ENCODE measurements at regions not wholly inside any gene's neighbourhood (a gene's known extent, or its start where the extent isn't known, plus 50 kb on each side); places are given as distances from the start of the nearest gene placed in this dataset.

GRCh38 chr6:22747571-22747970, 178.2 kb downstream of the HDGFL1 start:
- no peaks in the 10 kb centered on the region for H3K9me1 ChIP-seq (replicated peaks; ENCODE audit: control insufficient read depth, extremely low read depth, insufficient read depth, low read length)
- no peak overlapping the region for H3K27ac ChIP-seq (ENCODE audit: insufficient read depth, low read depth, low read length)
- H2AFZ ChIP-seq (ENCODE audit: low read depth, low read length), result no peak overlapping the region
- no peak overlapping the region for H3K4me3 ChIP-seq (replicated peaks in 1 of 3; ENCODE audit: insufficient read depth in 1 of 3, low read depth in 1 of 3, low read length in 3 of 3)
- no peaks in the 10 kb centered on the region for H3K4me1 ChIP-seq (ENCODE audit: control insufficient read depth, extremely low read depth, insufficient read depth, low read length)
- TF ChIP-seq EZH2 (IDR thresholded peaks at IDR 0.05; ENCODE audit: borderline replicate concordance, low read depth, low read length, severe bottlenecking) (no peak), GATA2 (IDR thresholded peaks at IDR 0.05; ENCODE audit: insufficient read depth, insufficient read length, low read depth, low read length) (no peak), FOS (IDR thresholded peaks at IDR 0.05; ENCODE audit: borderline replicate concordance, insufficient read depth, low read length) (no peak), MYC (IDR thresholded peaks at IDR 0.05; ENCODE audit: low read depth, low read length) (no peak), POLR2A (IDR thresholded peaks at IDR 0.05; ENCODE audit: low read depth, low read length) (no peak), CTCF (IDR thresholded peaks at IDR 0.05; ENCODE audit: extremely low read depth in 1 of 2, insufficient read depth in 1 of 2, low read depth in 1 of 2, low read length in 2 of 2) (no peak), POLR2AphosphoS5 (IDR thresholded peaks at IDR 0.05; ENCODE audit: insufficient read depth, low read depth, low read length) (no peak), JUN (IDR thresholded peaks at IDR 0.05; ENCODE audit: borderline replicate concordance, insufficient read depth, insufficient read length, low read depth) (no peak)
- TF ChIP-seq, protein P1, sequence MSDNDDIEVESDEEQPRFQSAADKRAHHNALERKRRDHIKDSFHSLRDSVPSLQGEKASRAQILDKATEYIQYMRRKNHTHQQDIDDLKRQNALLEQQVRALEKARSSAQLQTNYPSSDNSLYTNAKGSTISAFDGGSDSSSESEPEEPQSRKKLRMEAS (IDR thresholded peaks at IDR 0.05; ENCODE audit: insufficient read depth, insufficient read length), result no peak
- H3K9me3 ChIP-seq (replicated peaks; ENCODE audit: control insufficient read depth, insufficient read depth, low read length), result no peaks in the 10 kb centered on the region
- BruUV-seq (replicated peaks), result no TSS peak
- H3K79me2 ChIP-seq (ENCODE audit: control insufficient read depth, insufficient read depth, low read length), result no peaks in the 10 kb centered on the region
- no peak for DNase-seq (ENCODE audit: low read depth, low spot score)
- peaks cover 2% of the 10 kb centered on the region for H4K20me1 ChIP-seq (replicated peaks; ENCODE audit: control insufficient read depth, extremely low read depth, insufficient read depth, low read length)
- CTCF ChIA-PET, result no interaction called here
- dilution Hi-C loops (cut with MboI; ENCODE audit: extremely low pct_ligation_motif_present, low sequenced_read_pairs), result no loop called here
- POLR2A ChIA-PET, result no interaction called here
- no peak for FAIRE-seq
- H3K36me3 ChIP-seq (ENCODE audit: control insufficient read depth in 2 of 2, extremely low read depth in 1 of 2, insufficient read depth in 2 of 2, low read length in 2 of 2), result no peaks in the 10 kb centered on the region
- no peak overlapping the region for H3K4me2 ChIP-seq (ENCODE audit: insufficient read depth, low read length)
- no peaks in the 10 kb centered on the region for H3K27me3 ChIP-seq (ENCODE audit: control insufficient read depth in 2 of 2, insufficient read depth in 2 of 2, low read length in 2 of 2)
- intact Hi-C loops (cut with micrococcal nuclease), result no loop called here
- H3K9ac ChIP-seq (replicated peaks; ENCODE audit: extremely low read depth, insufficient read depth, low read length), result no peak overlapping the region
